Sigmoid colon (tissue), 4 donors: ENCODE measurements at regions not wholly inside any gene's neighbourhood (a gene's known extent, or its start where the extent isn't known, plus 50 kb on each side); places are given as distances from the start of the nearest gene placed in this dataset.
A peak's percentile ranks its signal among the peaks of the same experiment; 100 is the strongest.

ENCODE experiments used
- CTCF ChIP-seq, 4 experiments: fragments of 450-650 bp in 3 of 4; fragments of 200-600 bp in 1 of 4; IDR thresholded peaks; one replicate each; pipeline ENCODE4 v1.5.1; 2016 to 2019; ENCODE audit warnings: antibody characterized with exemption in 4 of 4, mild to moderate bottlenecking in 3 of 4, moderate library complexity in 2 of 4
- EP300 ChIP-seq, 4 donors: sonication (generic); formaldehyde crosslinking; IDR thresholded peaks; one replicate each; pipeline ENCODE4 v1.6.1; 2017; ENCODE audit warnings: antibody characterized with exemption in 4 of 4
- POLR2A ChIP-seq, 2 donors: fragments of 450-650 bp; IDR thresholded peaks; one replicate each; pipeline ENCODE4 v1.6.1; 2016; ENCODE audit warnings: antibody characterized with exemption in 2 of 2, mild to moderate bottlenecking in 2 of 2, moderate library complexity in 2 of 2
- POLR2AphosphoS5 ChIP-seq, 4 donors: sonication (generic); formaldehyde crosslinking; IDR thresholded peaks; one replicate each; pipeline ENCODE4 v1.6.1; 2017; ENCODE audit warnings: antibody characterized with exemption in 4 of 4

GRCh38 chr2:42973726-42974125 lies 181.3 kb upstream of the HAAO start:
- TF ChIP-seq POLR2AphosphoS5 (IDR thresholded peaks at IDR 0.05) = peak in 3 of 4 donors; percentile 55 to 79 (median 76)
- no peak for TF ChIP-seq CTCF (IDR thresholded peaks at IDR 0.05)
- TF ChIP-seq POLR2A (IDR thresholded peaks at IDR 0.05) = no peak
- no peak for TF ChIP-seq EP300 (IDR thresholded peaks at IDR 0.05)
